Activated CD8-positive, alpha-beta T cell treated with anti-CD3 and anti-CD28 coated beads for 36 hours (primary cell): ENCODE measurements at regions not wholly inside any gene's neighbourhood (a gene's known extent, or its start where the extent isn't known, plus 50 kb on each side); places are given as distances from the start of the nearest gene placed in this dataset.

Experiments
- ATAC-seq: fragments of 200-7000 bp; cut with Tn5 transposase; one replicate; pipeline ENCODE4 v1.10.0; 2021; ENCODE audit warnings: mild to moderate bottlenecking, moderate library complexity
- CTCF ChIA-PET: fragments of 350-600 bp; sonication (Branson Sonifier 250); formaldehyde crosslinking; loops from one replicate; lab custom pipeline; 2021; ENCODE audit warnings: antibody characterized with exemption; lab: Charles Lee
- POLR2A ChIA-PET: fragments of 350-600 bp; sonication (Branson Sonifier 250); formaldehyde crosslinking; loops from one replicate; lab custom pipeline; 2021; ENCODE audit warnings: antibody characterized with exemption; lab: Charles Lee
- DNase-seq: peaks from one replicate; pipeline ENCODE4 v3.0.0-alpha.2; 2020
- H3K27ac Mint-ChIP-seq: one replicate; pipeline ENCODE4 v1.8.0; 2021; ENCODE audit warnings: mild to moderate bottlenecking, mixed read lengths
- H3K27me3 Mint-ChIP-seq: one replicate; pipeline ENCODE4 v1.8.0; 2021; ENCODE audit warnings: mixed read lengths
- H3K36me3 Mint-ChIP-seq: one replicate; pipeline ENCODE4 v1.8.0; 2021; ENCODE audit warnings: low read depth, mixed read lengths
- H3K4me1 Mint-ChIP-seq: one replicate; pipeline ENCODE4 v1.8.0; 2021; ENCODE audit warnings: low read depth, mixed read lengths
- H3K4me3 Mint-ChIP-seq: one replicate; pipeline ENCODE4 v1.8.0; 2021; ENCODE audit warnings: mild to moderate bottlenecking, moderate library complexity, mixed read lengths
- H3K9me3 Mint-ChIP-seq: one replicate; pipeline ENCODE4 v1.8.0; 2021; ENCODE audit warnings: mixed read lengths
- CTCF ChIP-seq: fragments of 200-600 bp; IDR thresholded peaks from one replicate; pipeline ENCODE4 v1.8.0; 2022; ENCODE audit warnings: antibody characterized with exemption, mild to moderate bottlenecking
- intact Hi-C: fragments of 100-400 bp; cut with micrococcal nuclease; formaldehyde crosslinking; loops from one replicate; pipeline ENCODE4 v1.10.0; 2022

- no peak for TF ChIP-seq CTCF
- no peak overlapping the region for H3K4me3 Mint-ChIP-seq
- H3K9me3 Mint-ChIP-seq = peaks cover 12% of the 10 kb centered on the region
- DNase-seq (no peak), ATAC-seq (no peak)
- no peaks in the 10 kb centered on the region for H3K27me3 Mint-ChIP-seq
- ChIA-PET CTCF (no interaction called here), POLR2A (no interaction called here)
- H3K36me3 Mint-ChIP-seq = no peaks in the 10 kb centered on the region
- H3K4me1 Mint-ChIP-seq = no peaks in the 10 kb centered on the region
- intact Hi-C loops = no loop called here
- no peak overlapping the region for H3K27ac Mint-ChIP-seq
Measured at GRCh38 chr15:46660096-46660842, 1025.4 kb downstream of the SQOR start.

DNA sequence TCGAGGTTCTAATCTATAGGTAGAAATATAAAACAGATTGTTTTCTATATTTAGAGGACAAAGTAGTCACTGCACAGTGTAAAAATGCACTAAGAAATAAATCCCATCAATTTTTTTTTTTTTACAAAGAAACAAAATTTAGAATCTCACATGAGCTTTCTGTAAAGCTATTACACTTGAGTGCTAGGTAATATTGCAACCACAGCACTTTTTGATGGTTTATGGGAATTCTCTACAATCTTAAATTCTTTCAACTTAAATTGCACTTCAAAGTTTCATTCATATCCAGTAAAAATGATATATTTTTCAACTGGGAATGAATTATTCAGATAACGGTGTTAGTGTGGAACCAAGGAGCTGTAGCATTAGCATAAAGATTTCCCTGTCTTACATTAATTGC is 1035.4 kb downstream of the SQOR start:
- no peaks in the 10 kb centered on the region for H3K4me1 Mint-ChIP-seq
- no peak for ATAC-seq
- ChIA-PET CTCF (no interaction called here), POLR2A (no interaction called here)
- H3K36me3 Mint-ChIP-seq = no peaks in the 10 kb centered on the region
- H3K27me3 Mint-ChIP-seq = no peaks in the 10 kb centered on the region
- TF ChIP-seq CTCF = no peak
- H3K4me3 Mint-ChIP-seq = no peak overlapping the region
- H3K9me3 Mint-ChIP-seq = no peaks in the 10 kb centered on the region
- no peak for DNase-seq
- intact Hi-C loops = no loop called here
- no peak overlapping the region for H3K27ac Mint-ChIP-seq

GRCh38 chr15:46671336-46671735 is 1036.5 kb downstream of the SQOR start:
- H3K36me3 Mint-ChIP-seq = no peaks in the 10 kb centered on the region
- CTCF ChIA-PET = interaction anchor here (1.2 kb wide), 1 partner anchor 32 kb away, joined by 3 read pairs; no protein-coding TSS in a partner anchor
- no peaks in the 10 kb centered on the region for H3K4me1 Mint-ChIP-seq
- DNase-seq (no peak), ATAC-seq (no peak)
- no peak overlapping the region for H3K27ac Mint-ChIP-seq
- H3K4me3 Mint-ChIP-seq = no peak overlapping the region
- no peaks in the 10 kb centered on the region for H3K9me3 Mint-ChIP-seq
- TF ChIP-seq CTCF = no peak
- POLR2A ChIA-PET = no interaction called here
- no peaks in the 10 kb centered on the region for H3K27me3 Mint-ChIP-seq
- intact Hi-C loops = no loop called here

- H3K4me1 Mint-ChIP-seq = no peaks in the 10 kb centered on the region
- H3K27me3 Mint-ChIP-seq = no peaks in the 10 kb centered on the region
- intact Hi-C loops = no loop called here
- no peaks in the 10 kb centered on the region for H3K36me3 Mint-ChIP-seq
- TF ChIP-seq CTCF = no peak
- no peaks in the 10 kb centered on the region for H3K9me3 Mint-ChIP-seq
- DNase-seq (no peak), ATAC-seq (no peak)
- no peak overlapping the region for H3K4me3 Mint-ChIP-seq
- CTCF ChIA-PET = interaction anchor here (1.2 kb wide), 1 partner anchor 31 kb away, joined by 3 read pairs; no protein-coding TSS in a partner anchor
- no peak overlapping the region for H3K27ac Mint-ChIP-seq
- POLR2A ChIA-PET = no interaction called here
Measured at GRCh38 chr15:46672041-46672440, 1037.2 kb downstream of the SQOR start.

DNA sequence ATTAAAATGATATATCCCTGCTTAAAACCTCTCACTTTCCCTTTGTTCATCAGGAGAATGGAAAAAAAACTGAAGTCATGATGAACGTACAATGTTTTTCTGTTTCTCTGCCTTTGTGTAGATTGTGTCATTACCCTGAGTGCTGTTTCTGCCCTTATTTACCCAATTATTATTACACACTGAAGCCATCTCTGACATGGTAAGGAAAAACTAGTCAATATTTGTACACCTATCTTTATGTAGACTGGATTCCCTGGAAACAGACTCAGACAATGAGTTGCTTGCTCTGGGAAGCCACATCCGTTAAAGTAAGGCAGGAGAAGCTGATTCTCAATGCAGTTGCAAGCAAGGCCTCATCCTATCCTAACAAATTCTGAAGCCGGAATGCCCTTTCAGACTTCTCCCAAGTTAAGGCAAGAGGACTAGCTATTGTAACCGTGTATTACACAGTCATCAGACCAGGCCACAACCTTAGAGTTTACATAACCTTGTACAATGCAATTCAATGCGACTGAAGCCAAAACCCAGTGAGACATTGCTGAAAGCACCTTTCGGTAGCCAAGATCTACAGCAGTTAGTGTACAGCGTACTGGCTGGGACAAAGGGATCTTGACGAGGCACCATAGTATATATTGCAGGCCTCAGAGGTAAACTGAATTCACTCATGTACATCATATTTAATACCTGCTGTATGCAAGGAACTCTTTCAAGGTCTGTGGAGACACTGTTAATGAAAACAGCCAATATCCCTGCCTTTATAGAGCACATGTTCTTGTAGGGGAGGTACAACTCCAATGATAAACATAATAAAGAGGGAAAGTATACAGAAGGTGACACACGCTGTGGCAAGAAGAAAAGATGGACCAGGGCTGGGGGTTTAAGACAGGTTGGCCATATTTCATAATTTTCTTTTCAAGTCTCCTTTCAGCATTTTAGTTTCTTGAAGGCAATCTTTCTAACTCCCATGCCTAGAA is 1040.8 kb upstream of the SEMA6D start:
- Mint-ChIP-seq H3K27me3 (no peaks in the 10 kb centered on the region), H3K9me3 (peaks cover 3% of the 10 kb centered on the region), H3K36me3 (no peaks in the 10 kb centered on the region), H3K4me1 (no peaks in the 10 kb centered on the region), H3K4me3 (no peak overlapping the region), H3K27ac (no peak overlapping the region)
- ChIA-PET POLR2A (no interaction called here), CTCF (no interaction called here)
- TF ChIP-seq CTCF = no peak
- intact Hi-C loops = no loop called here
- no peak for DNase-seq
- no peak for ATAC-seq
